DMS114 treated with DMSO at 0.1 percent for 48 hours (cell line): ENCODE measurements at regions not wholly inside any gene's neighbourhood (a gene's known extent, or its start where the extent isn't known, plus 50 kb on each side); places are given as distances from the start of the nearest gene placed in this dataset.

Experiments
- DNase-seq: peaks from one replicate; lab custom pipeline; 2025; ENCODE audit not compliant: unreplicated experiment; lab: John Stamatoyannopoulos, UW

- DNase-seq: no peak
Measured at GRCh38 chr7:109261781-109262180, 692.1 kb downstream of the DNAJB9 start.

GRCh38 chr7:109266610-109267009, 696.9 kb downstream of the DNAJB9 start:
- no peak for DNase-seq

GRCh38 chr7:109276348-109276747, 706.7 kb downstream of the DNAJB9 start:
- no peak for DNase-seq

GRCh38 chr7:109282726-109283125, 713.1 kb downstream of the DNAJB9 start:
- no peak for DNase-seq

- no peak for DNase-seq
Measured at GRCh38 chr7:109284943-109285342, 715.3 kb downstream of the DNAJB9 start.

GRCh38 chr7:109295158-109295557, 725.5 kb downstream of the DNAJB9 start:
- DNase-seq: no peak

- no peak for DNase-seq
Measured at GRCh38 chr7:109308816-109309215, 739.1 kb downstream of the DNAJB9 start.

GRCh38 chr7:109309790-109310189, 740.1 kb downstream of the DNAJB9 start:
- DNase-seq: no peak

GRCh38 chr7:109318136-109318535, 748.5 kb downstream of the DNAJB9 start:
- no peak for DNase-seq

- no peak for DNase-seq
Measured at GRCh38 chr7:109322833-109323232, 753.2 kb downstream of the DNAJB9 start.

- no peak for DNase-seq
Measured at GRCh38 chr7:109331423-109331822, 761.7 kb downstream of the DNAJB9 start.

- no peak for DNase-seq
Measured at GRCh38 chr7:109335951-109336350, 766.3 kb downstream of the DNAJB9 start.

- DNase-seq: no peak
Measured at GRCh38 chr7:109336531-109336930, 766.9 kb downstream of the DNAJB9 start.

GRCh38 chr7:109343678-109344077, 774.0 kb downstream of the DNAJB9 start:
- no peak for DNase-seq

GRCh38 chr7:109351493-109351892, 781.8 kb downstream of the DNAJB9 start:
- no peak for DNase-seq

GRCh38 chr7:109354000-109354399, 784.3 kb downstream of the DNAJB9 start:
- DNase-seq: no peak

GRCh38 chr7:109354552-109354951, 784.9 kb downstream of the DNAJB9 start:
- DNase-seq: no peak

- no peak for DNase-seq
Measured at GRCh38 chr7:109375823-109376222, 806.1 kb downstream of the DNAJB9 start.

GRCh38 chr7:109376576-109376975, 806.9 kb downstream of the DNAJB9 start:
- no peak for DNase-seq

- DNase-seq: no peak
Measured at GRCh38 chr7:109377076-109377884, 807.6 kb downstream of the DNAJB9 start.

- no peak for DNase-seq
Measured at GRCh38 chr7:109386959-109387358, 817.3 kb downstream of the DNAJB9 start.

GRCh38 chr7:109387530-109387929, 817.9 kb downstream of the DNAJB9 start:
- DNase-seq: no peak

GRCh38 chr7:109391240-109391639, 821.6 kb downstream of the DNAJB9 start:
- no peak for DNase-seq
